GM23338 (cell line): ENCODE measurements at regions not wholly inside any gene's neighbourhood (a gene's known extent, or its start where the extent isn't known, plus 50 kb on each side); places are given as distances from the start of the nearest gene placed in this dataset.

Experiments
- ATAC-seq: fragments of 200-7000 bp; cut with Tn5 transposase; 3 replicates; pipeline ENCODE4 v1.9.1; 2020
- DNase-seq: peaks from one replicate; pipeline ENCODE4 v3.0.0-alpha.2; 2015; ENCODE audit warnings: low spot score
- H2AFZ ChIP-seq: fragments of 200-600 bp; sonication (generic); 2 replicates; pipeline ENCODE4 v1.8.0; 2016; ENCODE audit warnings: antibody characterized with exemption, mild to moderate bottlenecking, moderate library complexity
- H3F3A ChIP-seq: fragments of 200-600 bp; sonication (generic); replicated peaks from 2 replicates; pipeline ENCODE4 v1.8.0; 2017; ENCODE audit warnings: antibody characterized with exemption, mixed run types, low read depth
- H3K27ac ChIP-seq: fragments of 200-600 bp; sonication (generic); 2 replicates; pipeline ENCODE4 v1.6.1; 2016; ENCODE audit warnings: low read depth
- H3K27me3 ChIP-seq: fragments of 200-600 bp; sonication (generic); 2 replicates; pipeline ENCODE4 v1.8.0; 2016; ENCODE audit warnings: mild to moderate bottlenecking, mixed run types, moderate library complexity; ENCODE audit not compliant: insufficient read depth
- H3K36me3 ChIP-seq: fragments of 200-600 bp; sonication (generic); 2 replicates; pipeline ENCODE4 v1.8.0; 2016; ENCODE audit warnings: mild to moderate bottlenecking; ENCODE audit not compliant: insufficient read depth
- H3K4me1 ChIP-seq: fragments of 200-600 bp; sonication (generic); 2 replicates; pipeline ENCODE4 v1.8.0; 2016; ENCODE audit warnings: mild to moderate bottlenecking, moderate library complexity; ENCODE audit not compliant: insufficient read depth
- H3K4me2 ChIP-seq: fragments of 200-600 bp; sonication (generic); 2 replicates; pipeline ENCODE4 v1.7.1; 2017; ENCODE audit warnings: mixed run types
- H3K4me3 ChIP-seq: fragments of 200-600 bp; sonication (generic); 2 replicates; pipeline ENCODE4 v1.6.1; 2016; ENCODE audit warnings: mixed run types
- H3K79me2 ChIP-seq: fragments of 200-600 bp; sonication (generic); replicated peaks from 2 replicates; pipeline ENCODE4 v1.8.0; 2017; ENCODE audit warnings: mild to moderate bottlenecking; ENCODE audit not compliant: insufficient read depth
- H3K9me2 ChIP-seq: fragments of 200-600 bp; sonication (generic); 2 replicates; pipeline ENCODE4 v1.8.0; 2017; ENCODE audit not compliant: insufficient read depth
- H4K20me1 ChIP-seq: fragments of 200-600 bp; sonication (generic); replicated peaks from 2 replicates; pipeline ENCODE4 v1.8.0; 2017; ENCODE audit warnings: mild to moderate bottlenecking; ENCODE audit not compliant: insufficient read depth
- H3K27ac Mint-ChIP-seq: 2 replicates; pipeline ENCODE4 v1.8.0; 2020; ENCODE audit warnings: inconsistent platforms, mild to moderate bottlenecking, moderate library complexity, mixed read lengths
- H3K27me3 Mint-ChIP-seq: 3 replicates; pipeline ENCODE4 v1.8.0; 2022; ENCODE audit warnings: low read depth, mild to moderate bottlenecking, moderate library complexity, mixed read lengths, inconsistent platforms; ENCODE audit not compliant: insufficient read depth, poor library complexity
- H3K36me3 Mint-ChIP-seq: 3 replicates; pipeline ENCODE4 v1.8.0; 2021; ENCODE audit warnings: low read depth, mild to moderate bottlenecking, inconsistent platforms, moderate library complexity, mixed read lengths
- H3K4me1 Mint-ChIP-seq: 3 replicates; pipeline ENCODE4 v1.8.0; 2020; ENCODE audit warnings: mild to moderate bottlenecking, inconsistent platforms, mixed read lengths
- H3K4me3 Mint-ChIP-seq: 3 replicates; pipeline ENCODE4 v1.8.0; 2021; ENCODE audit warnings: moderate library complexity, mild to moderate bottlenecking, inconsistent platforms, mixed read lengths
- H3K9me3 Mint-ChIP-seq: 3 replicates; pipeline ENCODE4 v1.8.0; 2020; ENCODE audit warnings: moderate library complexity, mild to moderate bottlenecking, inconsistent platforms, mixed read lengths
- CREB1 ChIP-seq: fragments of 250-450 bp; sonication (Bioruptor Pico); IDR thresholded peaks from 2 replicates; pipeline ENCODE4 v1.5.0; 2020; ENCODE audit warnings: low read depth, mild to moderate bottlenecking, moderate library complexity
- ETS1 ChIP-seq: IDR thresholded peaks from 2 replicates; pipeline ENCODE4 v1.6.1; 2016; ENCODE audit warnings: antibody characterized with exemption
- EZH2 ChIP-seq: fragments of 200-600 bp; sonication (generic); IDR thresholded peaks from one replicate; pipeline ENCODE4 v1.8.0; 2017; ENCODE audit warnings: antibody characterized with exemption, mild to moderate bottlenecking, low read depth; ENCODE audit not compliant: unreplicated experiment
- EZH2phosphoT487 ChIP-seq: fragments of 200-600 bp; sonication (generic); IDR thresholded peaks from one replicate; pipeline ENCODE4 v1.8.1; 2018; ENCODE audit warnings: antibody characterized with exemption; ENCODE audit not compliant: unreplicated experiment
- JUNB ChIP-seq: IDR thresholded peaks from one replicate; pipeline ENCODE4 v1.6.1; 2016; ENCODE audit warnings: antibody characterized with exemption; ENCODE audit not compliant: unreplicated experiment
- NANOG ChIP-seq: IDR thresholded peaks from 2 replicates; pipeline ENCODE4 v1.6.1; 2016; ENCODE audit warnings: antibody characterized with exemption, borderline replicate concordance
- POLR2AphosphoS5 ChIP-seq: IDR thresholded peaks from 2 replicates; pipeline ENCODE4 v1.6.1; 2016; ENCODE audit warnings: antibody characterized with exemption, low read depth
- REST ChIP-seq: IDR thresholded peaks from one replicate; pipeline ENCODE4 v1.6.1; 2018; ENCODE audit warnings: antibody characterized with exemption; ENCODE audit not compliant: unreplicated experiment
- STAT1 ChIP-seq: IDR thresholded peaks from one replicate; pipeline ENCODE4 v1.6.1; 2016; ENCODE audit warnings: antibody characterized with exemption; ENCODE audit not compliant: unreplicated experiment
- ZNF114 ChIP-seq: fragments of 250-450 bp; sonication (Bioruptor Pico); IDR thresholded peaks from 2 replicates; pipeline ENCODE4 v1.5.0; 2020; ENCODE audit warnings: mild to moderate bottlenecking, moderate library complexity
- ZNF331 ChIP-seq: fragments of 250-450 bp; sonication (Bioruptor Pico); IDR thresholded peaks from 2 replicates; pipeline ENCODE4 v1.5.0; 2020; ENCODE audit warnings: low read depth, mild to moderate bottlenecking, moderate library complexity
- TF ChIP-seq, protein P1 (sequence below), 2 experiments: fragments of 200-600 bp in 1 of 2; sonication (generic) in 1 of 2; conservative IDR thresholded peaks; 2 replicates each; pipeline versions ENCODE4 v1.5.1 to v1.6.1; 2016 to 2017; ENCODE audit warnings: antibody characterized with exemption in 2 of 2, low read depth in 2 of 2, mild to moderate bottlenecking in 2 of 2, moderate library complexity in 1 of 2

DNA sequence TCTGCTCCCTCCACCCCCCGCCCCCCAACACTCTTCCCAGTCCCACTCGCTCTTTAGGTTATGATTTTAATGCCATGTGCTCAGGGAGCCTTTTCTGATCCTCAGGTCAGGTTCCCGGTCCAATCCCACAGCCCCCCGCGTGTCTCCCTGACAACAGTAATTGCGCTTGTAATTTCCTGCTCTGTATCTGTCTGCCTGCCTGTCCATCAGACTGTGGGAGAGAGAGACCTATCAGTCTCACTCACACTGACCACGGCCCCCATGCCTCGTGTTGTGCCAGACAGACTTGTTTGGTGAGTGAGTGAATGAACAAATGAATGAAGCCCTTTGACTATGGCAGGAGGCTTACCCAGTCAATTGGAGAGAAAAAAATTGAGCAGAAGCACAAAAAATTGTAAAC is 50.8 kb upstream of the ECE1 start:
- Mint-ChIP-seq H3K4me3 (no peak overlapping the region; the same call in 2 of the 3 replicates), H3K27ac (no peak overlapping the region), H3K27me3 (peaks cover 24% of the 10 kb centered on the region), H3K36me3 (no peaks in the 10 kb centered on the region), H3K9me3 (no peaks in the 10 kb centered on the region), H3K4me1 (peaks cover 35% of the 10 kb centered on the region)
- H2AFZ ChIP-seq = no peak overlapping the region
- peaks cover 23% of the 10 kb centered on the region for H3K27me3 ChIP-seq
- DNase-seq (no peak), ATAC-seq (no peak)
- peaks cover 14% of the 10 kb centered on the region for H3K4me1 ChIP-seq
- H3F3A ChIP-seq = no peaks in the 10 kb centered on the region
- H3K9me2 ChIP-seq = no peaks in the 10 kb centered on the region
- H3K27ac ChIP-seq = no peak overlapping the region
- H4K20me1 ChIP-seq = peaks cover 16% of the 10 kb centered on the region
- no peak overlapping the region for H3K4me2 ChIP-seq
- peaks cover 48% of the 10 kb centered on the region for H3K79me2 ChIP-seq
- no peak overlapping the region for H3K4me3 ChIP-seq
- no peak for TF ChIP-seq STAT1
- no peak for TF ChIP-seq JUNB
- TF ChIP-seq POLR2AphosphoS5 = no peak
- TF ChIP-seq ZNF331 = no peak
- TF ChIP-seq ZNF114 (CRISPR knock-in tag) = no peak
- no peak for TF ChIP-seq REST
- no peak for TF ChIP-seq EZH2
- no peak for TF ChIP-seq ETS1
- H3K36me3 ChIP-seq = no peaks in the 10 kb centered on the region

- DNase-seq = no peak
- TF ChIP-seq NANOG (no peak), JUNB (no peak), ETS1 (no peak), EZH2phosphoT487 (no peak), CREB1 (no peak), ZNF114 (CRISPR knock-in tag) (no peak), EZH2 (no peak), POLR2AphosphoS5 (no peak), ZNF331 (no peak)
- TF ChIP-seq, protein P1, sequence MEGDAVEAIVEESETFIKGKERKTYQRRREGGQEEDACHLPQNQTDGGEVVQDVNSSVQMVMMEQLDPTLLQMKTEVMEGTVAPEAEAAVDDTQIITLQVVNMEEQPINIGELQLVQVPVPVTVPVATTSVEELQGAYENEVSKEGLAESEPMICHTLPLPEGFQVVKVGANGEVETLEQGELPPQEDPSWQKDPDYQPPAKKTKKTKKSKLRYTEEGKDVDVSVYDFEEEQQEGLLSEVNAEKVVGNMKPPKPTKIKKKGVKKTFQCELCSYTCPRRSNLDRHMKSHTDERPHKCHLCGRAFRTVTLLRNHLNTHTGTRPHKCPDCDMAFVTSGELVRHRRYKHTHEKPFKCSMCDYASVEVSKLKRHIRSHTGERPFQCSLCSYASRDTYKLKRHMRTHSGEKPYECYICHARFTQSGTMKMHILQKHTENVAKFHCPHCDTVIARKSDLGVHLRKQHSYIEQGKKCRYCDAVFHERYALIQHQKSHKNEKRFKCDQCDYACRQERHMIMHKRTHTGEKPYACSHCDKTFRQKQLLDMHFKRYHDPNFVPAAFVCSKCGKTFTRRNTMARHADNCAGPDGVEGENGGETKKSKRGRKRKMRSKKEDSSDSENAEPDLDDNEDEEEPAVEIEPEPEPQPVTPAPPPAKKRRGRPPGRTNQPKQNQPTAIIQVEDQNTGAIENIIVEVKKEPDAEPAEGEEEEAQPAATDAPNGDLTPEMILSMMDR (conservative IDR thresholded peaks at IDR 0.05; ENCODE audit: low read depth in 2 of 2) = no peak
These were observed 50.1 kb upstream of the ECE1 start for GRCh38 chr1:21340230-21340945.

More at GRCh38 chr1:21340230-21340945, 50.1 kb upstream of the ECE1 start:
- peaks cover 35% of the 10 kb centered on the region for H3K4me1 Mint-ChIP-seq
- no peaks in the 10 kb centered on the region for H3K36me3 Mint-ChIP-seq
- no peaks in the 10 kb centered on the region for H3K9me2 ChIP-seq
- H3K36me3 ChIP-seq = no peaks in the 10 kb centered on the region
- H3K27ac ChIP-seq = no peak overlapping the region
- no peak overlapping the region for H3K4me3 ChIP-seq
- H3F3A ChIP-seq = no peaks in the 10 kb centered on the region
- H3K4me3 Mint-ChIP-seq = no peak overlapping the region
- peaks cover 48% of the 10 kb centered on the region for H3K79me2 ChIP-seq
- no peak overlapping the region for H3K27ac Mint-ChIP-seq
- H3K27me3 Mint-ChIP-seq = peaks cover 24% of the 10 kb centered on the region
- peaks cover 16% of the 10 kb centered on the region for H3K4me1 ChIP-seq
- no peaks in the 10 kb centered on the region for H3K9me3 Mint-ChIP-seq
- ATAC-seq = no peak
- peaks cover 16% of the 10 kb centered on the region for H4K20me1 ChIP-seq
- H2AFZ ChIP-seq = no peak overlapping the region
- peaks cover 22% of the 10 kb centered on the region for H3K27me3 ChIP-seq
- H3K4me2 ChIP-seq = no peak overlapping the region
